ENCODE measurements at regions not wholly inside any gene's neighbourhood (a gene's known extent, or its start where the extent isn't known, plus 50 kb on each side); places are given as distances from the start of the nearest gene placed in this dataset.

- no peak overlapping the region for H3K4me3 ChIP-seq (ENCODE audit: insufficient read depth, low read depth, low read length)
- no peaks in the 10 kb centered on the region for H3K36me3 ChIP-seq (replicated peaks; ENCODE audit: control insufficient read depth, insufficient read depth, low read length)
- no peak for DNase-seq
- no peaks in the 10 kb centered on the region for H3K27me3 ChIP-seq (ENCODE audit: control insufficient read depth, insufficient read depth, low read length)
Observed at GRCh38 chr12:92272061-92272964, 126.7 kb upstream of the BTG1 start.

- Histone ChIP-seq H3K36me3 (replicated peaks; ENCODE audit: control insufficient read depth, insufficient read depth, low read length) (no peaks in the 10 kb centered on the region), H3K4me3 (ENCODE audit: insufficient read depth, low read depth, low read length) (no peak overlapping the region), H3K27me3 (ENCODE audit: control insufficient read depth, insufficient read depth, low read length) (no peaks in the 10 kb centered on the region)
- DNase-seq: no peak
Observed at GRCh38 chr12:92271341-92271740, 125.7 kb upstream of the BTG1 start.

DNA sequence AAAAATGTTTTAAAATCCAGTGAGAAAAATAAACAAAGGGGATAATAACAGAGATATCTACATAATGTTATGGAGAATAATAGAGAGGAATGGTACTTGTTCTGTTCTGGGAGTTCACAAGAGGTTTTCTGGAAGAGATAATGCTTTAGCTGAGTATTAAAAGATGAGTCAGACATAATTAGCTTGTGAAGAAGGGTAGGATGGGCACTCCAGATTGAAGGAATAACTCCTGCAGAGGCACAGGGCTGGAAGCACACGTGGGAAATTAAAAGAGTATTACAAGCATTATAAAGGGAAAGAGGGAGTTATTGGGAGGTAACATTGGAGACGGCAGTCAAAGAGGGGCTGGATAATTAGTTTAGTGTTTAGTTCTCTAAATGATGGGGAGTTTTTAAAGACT, 124.9 kb upstream of the BTG1 start:
- no peak overlapping the region for H3K4me3 ChIP-seq (ENCODE audit: insufficient read depth, low read depth, low read length)
- no peaks in the 10 kb centered on the region for H3K36me3 ChIP-seq (replicated peaks; ENCODE audit: control insufficient read depth, insufficient read depth, low read length)
- H3K27me3 ChIP-seq (ENCODE audit: control insufficient read depth, insufficient read depth, low read length): no peaks in the 10 kb centered on the region
- no peak for DNase-seq

DNA sequence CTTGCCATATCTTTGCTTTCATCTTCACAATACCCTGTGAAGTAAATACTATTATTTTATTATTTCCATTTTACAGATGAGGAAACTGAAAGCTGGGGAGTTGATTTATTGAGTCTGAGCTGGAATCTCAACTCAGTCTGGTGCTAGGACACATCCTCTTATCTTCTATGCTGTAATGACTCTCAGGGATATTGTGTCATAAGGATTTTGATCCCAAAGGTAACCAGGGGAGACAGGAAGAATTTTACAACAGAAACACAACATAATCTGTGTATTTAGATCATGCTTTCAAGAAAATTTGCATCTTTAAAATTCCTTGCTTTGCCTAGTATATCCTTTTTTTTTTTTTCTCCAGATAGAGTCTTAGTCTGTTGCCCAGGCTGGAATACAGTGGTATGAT, 123.3 kb upstream of the BTG1 start:
- no peak overlapping the region for H3K4me3 ChIP-seq (ENCODE audit: insufficient read depth, low read depth, low read length)
- no peaks in the 10 kb centered on the region for H3K36me3 ChIP-seq (replicated peaks; ENCODE audit: control insufficient read depth, insufficient read depth, low read length)
- no peak for DNase-seq
- no peaks in the 10 kb centered on the region for H3K27me3 ChIP-seq (ENCODE audit: control insufficient read depth, insufficient read depth, low read length)

- DNase-seq: no peak
Observed at GRCh38 chr12:92261692-92262091, 116.0 kb upstream of the BTG1 start.

DNA sequence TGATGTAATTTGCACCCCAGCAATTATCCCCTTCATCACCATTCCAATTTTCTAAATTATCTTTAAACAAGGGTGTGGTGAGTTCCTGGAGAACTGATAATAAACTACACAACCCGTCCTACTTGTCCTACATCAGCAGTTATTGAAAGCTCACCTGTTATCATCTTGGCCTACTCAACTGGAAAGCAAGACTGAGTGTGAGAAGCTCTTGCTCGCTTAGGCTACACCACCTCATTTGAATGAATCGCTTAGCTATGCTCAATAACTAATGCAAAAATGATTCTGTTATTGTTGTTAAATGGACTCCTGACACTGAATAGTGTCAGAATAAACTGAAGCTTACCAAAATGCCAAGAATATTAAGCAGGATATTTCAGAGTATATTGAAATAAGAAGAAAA, 115.4 kb upstream of the BTG1 start:
- Histone ChIP-seq H3K27me3 (ENCODE audit: control insufficient read depth, insufficient read depth, low read length) (no peaks in the 10 kb centered on the region), H3K4me3 (ENCODE audit: insufficient read depth, low read depth, low read length) (no peak overlapping the region), H3K36me3 (replicated peaks; ENCODE audit: control insufficient read depth, insufficient read depth, low read length) (no peaks in the 10 kb centered on the region)
- no peak for DNase-seq

More at GRCh38 chr12:92261692-92262091, 116.0 kb upstream of the BTG1 start:
- Histone ChIP-seq H3K36me3 (replicated peaks; ENCODE audit: control insufficient read depth, insufficient read depth, low read length) (no peaks in the 10 kb centered on the region), H3K4me3 (ENCODE audit: insufficient read depth, low read depth, low read length) (no peak overlapping the region), H3K27me3 (ENCODE audit: control insufficient read depth, insufficient read depth, low read length) (no peaks in the 10 kb centered on the region)

DNA sequence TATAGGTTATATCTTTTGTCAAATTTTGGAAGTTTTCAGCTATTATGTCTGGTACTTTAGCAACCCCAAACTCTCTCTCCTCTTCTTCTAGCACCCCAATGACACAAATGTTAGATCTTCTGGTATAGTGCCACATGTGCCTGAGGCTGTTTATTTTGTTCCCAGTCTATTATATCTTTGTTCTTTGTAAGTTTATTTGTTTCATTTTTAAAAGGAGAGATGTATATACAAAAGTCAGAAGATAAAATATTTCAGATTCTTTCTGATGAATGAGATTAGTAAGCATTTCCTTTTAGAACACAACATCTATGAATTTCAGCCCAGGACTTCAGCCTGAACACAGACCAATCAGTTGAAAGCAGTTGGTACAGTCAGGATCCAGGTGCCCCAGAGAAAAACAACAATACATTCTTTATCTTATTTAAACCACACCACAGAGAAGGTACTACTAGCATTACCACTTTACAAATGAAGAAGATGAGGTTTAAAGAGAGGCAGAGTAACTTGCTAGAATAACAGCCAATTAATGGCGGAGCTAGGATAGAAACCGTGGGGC, 114.1 kb upstream of the BTG1 start:
- DNase-seq: no peak
- no peaks in the 10 kb centered on the region for H3K36me3 ChIP-seq (replicated peaks; ENCODE audit: control insufficient read depth, insufficient read depth, low read length)
- no peak overlapping the region for H3K4me3 ChIP-seq (ENCODE audit: insufficient read depth, low read depth, low read length)
- no peaks in the 10 kb centered on the region for H3K27me3 ChIP-seq (ENCODE audit: control insufficient read depth, insufficient read depth, low read length)

DNA sequence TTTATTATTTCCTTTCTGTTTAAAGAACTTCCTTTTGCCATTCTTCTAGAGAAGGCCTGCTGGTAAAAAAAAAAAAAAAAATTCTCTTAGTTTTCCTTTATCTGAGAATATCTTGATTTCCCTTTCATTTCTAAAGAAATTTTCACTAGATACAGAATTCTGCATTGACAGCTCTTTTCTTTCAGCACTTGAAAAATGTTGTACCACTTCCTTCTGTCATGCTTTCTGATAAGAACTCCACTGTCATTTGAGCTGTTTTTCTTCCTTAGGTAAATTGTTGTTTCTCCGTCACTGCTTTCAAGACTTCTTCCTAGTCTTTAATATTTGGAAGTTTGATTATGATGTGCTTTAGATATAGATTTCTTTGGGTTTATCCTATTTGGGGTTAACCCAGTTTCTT, 113.6 kb upstream of the BTG1 start:
- Histone ChIP-seq H3K27me3 (ENCODE audit: control insufficient read depth, insufficient read depth, low read length) (no peaks in the 10 kb centered on the region), H3K4me3 (ENCODE audit: insufficient read depth, low read depth, low read length) (no peak overlapping the region), H3K36me3 (replicated peaks; ENCODE audit: control insufficient read depth, insufficient read depth, low read length) (no peaks in the 10 kb centered on the region)
- no peak for DNase-seq

GRCh38 chr12:92257261-92257660, 111.6 kb upstream of the BTG1 start:
- no peak for DNase-seq
- Histone ChIP-seq H3K27me3 (ENCODE audit: control insufficient read depth, insufficient read depth, low read length) (no peaks in the 10 kb centered on the region), H3K36me3 (replicated peaks; ENCODE audit: control insufficient read depth, insufficient read depth, low read length) (no peaks in the 10 kb centered on the region), H3K4me3 (ENCODE audit: insufficient read depth, low read depth, low read length) (no peak overlapping the region)

GRCh38 chr12:92255741-92256140, 110.1 kb upstream of the BTG1 start:
- DNase-seq: no peak
- no peaks in the 10 kb centered on the region for H3K36me3 ChIP-seq (replicated peaks; ENCODE audit: control insufficient read depth, insufficient read depth, low read length)

GRCh38 chr12:92253301-92253700, 107.7 kb upstream of the BTG1 start:
- Histone ChIP-seq H3K4me3 (ENCODE audit: insufficient read depth, low read depth, low read length) (no peak overlapping the region), H3K27me3 (ENCODE audit: control insufficient read depth, insufficient read depth, low read length) (no peaks in the 10 kb centered on the region), H3K36me3 (replicated peaks; ENCODE audit: control insufficient read depth, insufficient read depth, low read length) (no peaks in the 10 kb centered on the region)
- DNase-seq: no peak

More at GRCh38 chr12:92255741-92256140, 110.1 kb upstream of the BTG1 start:
- no peak overlapping the region for H3K4me3 ChIP-seq (ENCODE audit: insufficient read depth, low read depth, low read length)
- H3K27me3 ChIP-seq (ENCODE audit: control insufficient read depth, insufficient read depth, low read length): no peaks in the 10 kb centered on the region

DNA sequence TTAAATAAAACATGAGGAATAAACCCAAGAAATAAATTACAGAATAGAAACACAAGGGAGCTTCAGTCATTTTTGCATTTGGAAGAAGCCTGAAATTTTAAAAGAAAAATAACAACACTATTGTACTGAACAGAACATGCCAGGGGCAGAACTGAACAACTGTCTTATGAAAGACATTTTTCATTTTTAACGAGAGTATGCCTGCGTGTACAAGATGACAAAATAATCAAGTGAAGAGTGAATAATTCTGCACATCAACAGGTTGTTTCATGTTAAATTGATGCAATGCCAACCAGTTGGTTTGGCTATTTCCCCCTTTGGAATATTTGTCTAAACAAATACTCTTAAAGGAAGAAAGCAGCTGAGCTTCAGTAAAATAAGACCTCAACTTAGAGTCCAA, 103.3 kb upstream of the BTG1 start:
- Histone ChIP-seq H3K36me3 (replicated peaks; ENCODE audit: control insufficient read depth, insufficient read depth, low read length) (no peaks in the 10 kb centered on the region), H3K4me3 (ENCODE audit: insufficient read depth, low read depth, low read length) (no peak overlapping the region), H3K27me3 (ENCODE audit: control insufficient read depth, insufficient read depth, low read length) (no peaks in the 10 kb centered on the region)
- no peak for DNase-seq

GRCh38 chr12:92244036-92244435, 98.4 kb upstream of the BTG1 start:
- no peaks in the 10 kb centered on the region for H3K27me3 ChIP-seq (ENCODE audit: control insufficient read depth, insufficient read depth, low read length)
- H3K4me3 ChIP-seq (ENCODE audit: insufficient read depth, low read depth, low read length): no peak overlapping the region
- no peaks in the 10 kb centered on the region for H3K36me3 ChIP-seq (replicated peaks; ENCODE audit: control insufficient read depth, insufficient read depth, low read length)
- no peak for DNase-seq

GRCh38 chr12:92242907-92243306, 97.3 kb upstream of the BTG1 start:
- DNase-seq: no peak
- no peaks in the 10 kb centered on the region for H3K27me3 ChIP-seq (ENCODE audit: control insufficient read depth, insufficient read depth, low read length)
- no peaks in the 10 kb centered on the region for H3K36me3 ChIP-seq (replicated peaks; ENCODE audit: control insufficient read depth, insufficient read depth, low read length)
- no peak overlapping the region for H3K4me3 ChIP-seq (ENCODE audit: insufficient read depth, low read depth, low read length)

- no peaks in the 10 kb centered on the region for H3K36me3 ChIP-seq (replicated peaks; ENCODE audit: control insufficient read depth, insufficient read depth, low read length)
- no peaks in the 10 kb centered on the region for H3K27me3 ChIP-seq (ENCODE audit: control insufficient read depth, insufficient read depth, low read length)
- no peak overlapping the region for H3K4me3 ChIP-seq (ENCODE audit: insufficient read depth, low read depth, low read length)
- no peak for DNase-seq
Observed at GRCh38 chr12:92237762-92238523, 92.3 kb upstream of the BTG1 start.

Data from H7 (cell line).